NCI-H2081 (cell line): ENCODE measurements at regions not wholly inside any gene's neighbourhood (a gene's known extent, or its start where the extent isn't known, plus 50 kb on each side); places are given as distances from the start of the nearest gene placed in this dataset.

Experiments
- DNase-seq, 2 experiments: peaks; one replicate each; lab custom pipeline; 2025; lab: John Stamatoyannopoulos, UW

- peak in 1 of 2 experiments; percentile 10 for DNase-seq
Measured at GRCh38 chr9:129383019-129383560, 205.0 kb upstream of the IER5L start.

DNA sequence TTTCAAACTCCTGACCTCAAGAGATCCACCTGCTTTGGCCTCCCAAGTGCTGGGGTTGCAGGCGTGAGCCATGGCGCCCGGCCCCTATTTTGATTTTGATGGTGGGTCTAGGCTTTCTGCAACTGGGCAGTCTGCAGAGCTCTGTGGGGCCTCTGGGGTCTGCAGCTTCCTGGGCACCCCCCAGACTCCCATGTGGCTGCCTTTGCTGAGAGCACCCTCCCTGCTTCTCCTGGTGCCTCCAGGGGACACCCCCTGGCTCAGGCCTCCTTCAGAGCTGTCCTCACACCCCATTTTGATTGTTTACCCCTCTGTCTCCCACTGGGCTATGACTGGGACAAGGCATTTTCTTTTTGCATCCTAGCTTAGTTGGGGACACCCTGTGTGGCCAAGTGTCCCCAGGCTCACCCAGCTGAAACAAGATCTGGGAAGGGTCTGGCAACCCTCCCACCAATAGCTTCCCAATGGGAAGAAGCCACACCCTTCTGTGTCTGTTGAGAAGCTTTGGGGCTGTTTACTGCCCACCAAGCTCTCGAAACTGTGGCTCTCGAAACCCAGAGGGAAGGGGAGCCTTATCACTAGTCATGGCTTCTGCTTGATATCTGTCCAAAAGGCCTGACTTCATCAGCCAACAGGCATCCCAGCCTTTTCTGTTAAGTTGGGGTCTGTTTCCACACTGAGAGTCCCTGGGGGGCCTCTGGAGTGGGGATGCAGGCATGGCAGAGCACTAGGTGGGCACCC is 204.4 kb upstream of the IER5L start:
- no peak for DNase-seq

DNA sequence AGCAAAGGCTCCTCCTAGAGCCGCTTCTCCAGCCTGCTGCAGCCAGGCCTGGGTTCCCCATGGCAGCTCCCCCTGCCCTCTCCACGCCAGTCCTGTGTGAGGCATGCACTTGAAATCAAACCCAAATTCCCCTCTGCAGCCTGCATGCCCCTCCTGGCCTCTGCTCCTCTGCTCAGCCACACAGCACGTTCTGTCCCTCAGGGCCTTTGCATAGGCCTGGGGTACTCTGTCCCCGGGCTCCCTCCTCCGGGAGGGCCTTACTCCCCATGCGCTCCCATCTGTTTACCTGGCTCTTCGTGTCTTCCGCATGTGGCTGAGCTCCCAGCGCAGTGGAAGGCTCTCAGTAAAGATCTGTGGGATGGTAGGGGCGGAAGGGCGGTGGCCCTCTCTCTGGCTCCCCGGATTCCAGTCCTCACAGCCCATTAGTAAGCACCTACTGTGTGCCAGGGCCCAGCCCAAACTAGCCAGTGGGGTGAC is 203.5 kb upstream of the IER5L start:
- no peak for DNase-seq

- no peak for DNase-seq
Measured at GRCh38 chr9:129380961-129381401, 202.9 kb upstream of the IER5L start.

DNA sequence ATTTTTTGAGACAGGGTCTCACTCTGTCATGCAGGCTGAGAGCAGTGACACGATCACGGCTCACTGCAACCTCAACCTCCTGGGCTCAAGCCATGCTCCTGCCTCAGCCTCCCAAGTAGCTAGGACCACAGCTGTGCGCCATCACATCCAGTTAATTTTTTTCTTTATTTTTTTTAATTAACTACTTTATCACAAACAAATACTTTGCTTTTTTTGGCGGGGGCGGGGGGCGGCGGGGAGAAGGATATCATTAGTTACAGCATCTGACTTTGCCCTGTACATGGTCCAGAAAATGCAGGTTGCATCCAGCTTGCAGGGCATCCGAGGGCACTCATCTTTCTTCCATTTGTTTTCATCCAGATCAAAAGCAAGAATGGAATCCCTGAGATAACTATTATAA is 201.8 kb upstream of the IER5L start:
- no peak for DNase-seq

GRCh38 chr9:129379181-129379836 is 201.2 kb upstream of the IER5L start:
- no peak for DNase-seq

DNA sequence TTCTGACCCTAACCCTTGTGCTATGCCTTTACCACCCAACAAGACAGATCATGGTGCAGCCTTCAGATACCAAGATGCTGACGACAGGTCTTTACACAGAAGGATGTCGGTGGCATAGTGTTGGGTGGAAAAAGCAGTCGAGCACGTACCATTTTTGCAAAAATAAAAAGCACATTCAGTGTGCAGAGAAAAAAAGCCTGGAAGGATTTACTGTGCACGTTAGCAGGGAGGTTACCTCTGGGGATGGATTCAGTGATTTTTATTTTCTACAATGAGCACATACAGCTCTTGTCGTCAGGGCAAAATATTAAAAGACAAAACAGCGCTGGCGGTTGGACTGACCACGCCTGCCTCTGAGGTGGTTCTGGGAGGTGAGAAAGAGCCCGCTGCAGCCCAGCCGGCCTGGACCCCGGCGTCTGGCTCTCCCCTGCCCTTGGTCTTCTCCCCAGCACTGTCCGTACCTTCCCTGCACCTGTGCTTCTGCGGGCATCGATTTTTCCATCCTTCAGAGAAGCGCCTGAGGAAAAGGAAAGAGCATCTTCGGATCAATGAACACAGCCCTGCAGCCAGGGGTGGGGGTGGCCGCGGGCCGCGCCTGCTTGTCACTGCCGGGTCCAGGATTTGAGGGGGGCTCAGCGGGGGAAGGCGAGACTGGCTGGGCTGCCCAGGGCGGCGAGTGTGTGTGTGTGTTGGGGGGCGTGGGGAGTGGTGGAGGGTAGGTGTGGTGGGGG is 200.0 kb upstream of the IER5L start:
- no peak for DNase-seq

- DNase-seq = no peak
Measured at GRCh38 chr9:129377181-129377580, 199.1 kb upstream of the IER5L start.

- DNase-seq = no peak
Measured at GRCh38 chr9:129375845-129376244, 197.8 kb upstream of the IER5L start.

DNA sequence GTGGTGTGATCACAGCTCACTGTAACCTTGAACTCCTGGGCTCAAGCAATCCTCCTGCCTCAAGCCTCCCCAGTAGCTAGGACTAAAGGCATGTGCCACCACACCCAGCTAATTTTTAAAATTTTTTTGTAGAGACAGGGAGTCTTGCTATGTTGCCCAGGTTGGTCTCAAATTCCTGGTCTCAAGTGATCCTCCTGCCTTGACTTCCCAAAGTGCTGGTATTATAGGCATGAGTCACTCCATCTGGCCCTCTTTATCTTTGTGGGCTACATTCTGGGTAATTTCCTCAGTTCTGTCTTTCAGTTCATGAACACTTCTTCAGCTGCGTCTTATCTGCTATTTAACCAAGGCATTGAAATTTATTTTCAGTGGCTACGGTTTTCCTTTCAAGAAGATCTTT is 196.6 kb upstream of the IER5L start:
- no peak for DNase-seq

DNA sequence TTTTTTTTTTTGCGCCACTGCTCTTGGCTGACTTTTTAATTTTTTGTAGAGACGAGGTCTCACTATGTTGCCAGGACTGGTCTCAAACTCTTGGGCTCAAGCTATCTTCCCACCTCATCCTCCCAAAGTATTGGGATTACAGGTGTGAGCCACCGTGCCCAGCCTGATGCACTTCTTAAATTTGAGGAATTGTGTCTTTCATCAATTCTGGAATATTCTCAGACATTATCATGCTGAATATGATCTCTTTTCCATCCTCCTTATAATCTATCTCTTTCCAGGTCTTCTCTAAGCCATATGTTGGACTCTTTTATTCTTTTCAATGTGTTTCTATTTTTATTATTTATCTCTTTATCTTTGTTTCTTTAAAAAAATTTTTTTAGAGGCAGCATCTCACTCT is 196.2 kb upstream of the IER5L start:
- no peak for DNase-seq

DNA sequence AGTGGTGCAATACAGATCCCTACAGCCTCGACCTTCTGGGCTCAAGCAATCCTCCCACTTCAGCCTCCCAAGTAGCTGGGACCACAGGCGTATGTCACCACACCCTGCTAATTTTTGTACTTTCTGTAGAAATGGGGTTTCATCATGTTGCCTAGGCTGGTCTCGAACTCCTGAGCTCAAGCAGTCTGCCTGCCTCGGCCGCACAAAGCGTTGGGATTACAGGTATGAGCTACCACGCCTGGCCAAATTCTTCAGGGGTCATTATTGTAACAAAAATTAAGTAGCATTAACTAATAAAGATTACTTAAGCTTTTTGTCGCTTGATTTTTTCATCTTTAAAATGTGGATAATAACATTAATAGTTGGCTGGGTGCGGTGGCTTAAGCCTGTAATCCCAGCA is 195.3 kb upstream of the IER5L start:
- no peak for DNase-seq

DNA sequence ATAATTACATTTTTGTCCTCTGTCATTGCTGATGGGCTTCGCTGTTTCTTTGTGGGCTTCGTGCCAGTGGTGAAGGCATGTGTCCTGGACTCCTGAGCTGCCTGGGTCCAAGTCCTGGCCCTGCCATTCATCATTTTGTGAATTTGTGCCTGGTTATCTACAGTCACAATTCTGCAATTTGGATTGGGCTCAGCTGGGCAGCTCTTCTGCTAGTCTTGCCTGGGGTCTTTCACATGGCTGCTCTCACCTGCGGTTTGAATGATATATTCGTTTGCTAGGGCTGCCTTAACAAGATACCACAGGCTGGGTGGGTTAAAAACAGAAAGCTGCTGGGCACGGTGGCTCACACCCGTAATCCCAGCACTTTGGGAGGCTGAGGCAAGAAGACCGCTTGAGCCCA is 192.7 kb upstream of the IER5L start:
- no peak for DNase-seq

GRCh38 chr9:129368444-129368978 is 190.4 kb upstream of the IER5L start:
- no peak for DNase-seq

- no peak for DNase-seq
Measured at GRCh38 chr9:129367287-129367686, 189.2 kb upstream of the IER5L start.

DNA sequence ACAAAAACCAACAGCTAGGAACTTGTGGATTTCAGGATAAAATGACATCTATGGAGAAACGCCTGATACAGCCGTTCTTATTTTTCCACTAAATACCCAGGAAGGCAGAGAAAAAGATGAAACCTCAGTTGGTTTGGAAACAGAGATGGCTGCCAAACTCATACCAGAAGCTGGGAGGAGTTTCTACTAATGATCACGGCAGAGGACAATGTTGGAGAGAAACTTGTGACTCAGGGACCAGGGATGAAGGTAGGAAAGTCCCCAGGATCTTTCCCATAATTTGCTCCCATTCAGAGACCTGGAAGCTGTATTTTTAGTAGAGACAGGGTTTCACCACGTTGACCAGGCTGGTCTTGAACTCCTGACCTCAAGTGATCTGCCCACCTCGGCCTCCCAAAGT is 187.1 kb upstream of the IER5L start:
- no peak for DNase-seq

GRCh38 chr9:129363216-129363873 is 185.3 kb upstream of the IER5L start:
- no peak for DNase-seq

- no peak for DNase-seq
Measured at GRCh38 chr9:129362287-129363000, 184.4 kb upstream of the IER5L start.

- DNase-seq = no peak
Measured at GRCh38 chr9:129361196-129361595, 183.1 kb upstream of the IER5L start.

DNA sequence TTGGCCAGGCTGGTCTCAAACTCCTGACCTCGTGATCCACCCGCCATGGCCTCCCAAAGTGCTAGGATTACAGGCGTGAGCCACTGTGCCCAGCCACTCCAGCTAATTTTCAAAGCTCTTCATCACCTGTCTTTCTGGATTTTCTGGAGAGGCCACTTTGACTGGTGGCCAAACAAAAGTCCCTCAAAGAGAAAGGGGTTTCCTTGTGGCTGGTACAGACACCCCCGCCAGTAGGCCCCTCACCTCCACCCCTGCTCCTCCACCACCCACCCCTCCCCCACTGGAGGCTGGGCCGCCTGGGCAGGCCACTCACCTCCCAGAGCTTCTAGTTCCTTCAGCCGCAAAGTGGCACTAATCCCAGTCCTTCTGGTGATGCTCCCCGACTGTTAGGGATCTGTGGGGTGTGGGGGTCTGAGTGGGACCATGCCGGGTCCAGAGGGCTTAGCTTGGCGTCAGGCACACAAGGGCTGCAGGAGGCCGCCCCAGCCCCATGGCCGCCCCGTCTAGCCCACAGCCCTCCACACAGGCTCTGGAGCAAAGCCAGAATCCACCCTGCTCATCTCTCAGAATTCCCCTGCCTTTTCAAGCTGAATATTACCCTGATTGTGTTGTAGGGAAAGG is 182.0 kb upstream of the IER5L start:
- DNase-seq = no peak
